VCaP (cell line): ENCODE measurements at regions not wholly inside any gene's neighbourhood (a gene's known extent, or its start where the extent isn't known, plus 50 kb on each side); places are given as distances from the start of the nearest gene placed in this dataset.

Experiments
- H3K27ac ChIP-seq: fragments of 450-650 bp; 2 replicates; pipeline ENCODE4 v1.5.1; 2017
- TF ChIP-seq, protein P1 (sequence below): fragments of 450-650 bp; conservative IDR thresholded peaks from 2 replicates; pipeline ENCODE4 v1.5.1; 2017; ENCODE audit warnings: mild to moderate bottlenecking, moderate library complexity

DNA sequence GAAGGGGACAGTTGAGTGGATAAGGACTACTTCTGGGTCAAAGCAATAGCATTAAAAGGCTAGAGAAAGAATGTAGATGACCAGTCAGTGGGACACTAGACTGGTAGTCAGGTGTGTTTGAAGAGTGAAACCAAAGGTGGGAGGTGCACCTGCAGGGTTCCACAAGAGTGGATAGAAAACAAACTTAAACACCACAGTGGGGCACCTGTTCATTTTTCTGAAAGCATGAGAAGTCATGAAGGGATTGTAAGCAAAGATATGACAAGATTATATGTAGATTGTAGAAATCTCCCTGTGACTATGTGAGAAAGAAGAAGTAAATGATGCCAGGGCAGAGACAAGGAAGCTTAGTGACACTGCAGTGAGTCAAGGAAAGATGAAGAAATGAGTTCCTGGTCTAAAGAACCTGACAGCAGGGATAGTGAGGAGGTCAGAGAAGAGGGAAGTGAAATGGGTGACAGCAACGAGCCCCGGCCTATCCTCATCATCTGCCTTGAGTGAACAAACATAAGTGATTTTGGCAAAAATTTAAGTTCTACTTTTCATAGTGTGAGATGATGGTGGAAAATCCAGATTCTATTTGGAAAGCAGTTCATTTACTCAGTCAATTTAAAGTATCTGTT, 296.9 kb downstream of the TLE4 start:
- TF ChIP-seq, protein P1, sequence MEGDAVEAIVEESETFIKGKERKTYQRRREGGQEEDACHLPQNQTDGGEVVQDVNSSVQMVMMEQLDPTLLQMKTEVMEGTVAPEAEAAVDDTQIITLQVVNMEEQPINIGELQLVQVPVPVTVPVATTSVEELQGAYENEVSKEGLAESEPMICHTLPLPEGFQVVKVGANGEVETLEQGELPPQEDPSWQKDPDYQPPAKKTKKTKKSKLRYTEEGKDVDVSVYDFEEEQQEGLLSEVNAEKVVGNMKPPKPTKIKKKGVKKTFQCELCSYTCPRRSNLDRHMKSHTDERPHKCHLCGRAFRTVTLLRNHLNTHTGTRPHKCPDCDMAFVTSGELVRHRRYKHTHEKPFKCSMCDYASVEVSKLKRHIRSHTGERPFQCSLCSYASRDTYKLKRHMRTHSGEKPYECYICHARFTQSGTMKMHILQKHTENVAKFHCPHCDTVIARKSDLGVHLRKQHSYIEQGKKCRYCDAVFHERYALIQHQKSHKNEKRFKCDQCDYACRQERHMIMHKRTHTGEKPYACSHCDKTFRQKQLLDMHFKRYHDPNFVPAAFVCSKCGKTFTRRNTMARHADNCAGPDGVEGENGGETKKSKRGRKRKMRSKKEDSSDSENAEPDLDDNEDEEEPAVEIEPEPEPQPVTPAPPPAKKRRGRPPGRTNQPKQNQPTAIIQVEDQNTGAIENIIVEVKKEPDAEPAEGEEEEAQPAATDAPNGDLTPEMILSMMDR = no peak
- H3K27ac ChIP-seq = no peak overlapping the region

DNA sequence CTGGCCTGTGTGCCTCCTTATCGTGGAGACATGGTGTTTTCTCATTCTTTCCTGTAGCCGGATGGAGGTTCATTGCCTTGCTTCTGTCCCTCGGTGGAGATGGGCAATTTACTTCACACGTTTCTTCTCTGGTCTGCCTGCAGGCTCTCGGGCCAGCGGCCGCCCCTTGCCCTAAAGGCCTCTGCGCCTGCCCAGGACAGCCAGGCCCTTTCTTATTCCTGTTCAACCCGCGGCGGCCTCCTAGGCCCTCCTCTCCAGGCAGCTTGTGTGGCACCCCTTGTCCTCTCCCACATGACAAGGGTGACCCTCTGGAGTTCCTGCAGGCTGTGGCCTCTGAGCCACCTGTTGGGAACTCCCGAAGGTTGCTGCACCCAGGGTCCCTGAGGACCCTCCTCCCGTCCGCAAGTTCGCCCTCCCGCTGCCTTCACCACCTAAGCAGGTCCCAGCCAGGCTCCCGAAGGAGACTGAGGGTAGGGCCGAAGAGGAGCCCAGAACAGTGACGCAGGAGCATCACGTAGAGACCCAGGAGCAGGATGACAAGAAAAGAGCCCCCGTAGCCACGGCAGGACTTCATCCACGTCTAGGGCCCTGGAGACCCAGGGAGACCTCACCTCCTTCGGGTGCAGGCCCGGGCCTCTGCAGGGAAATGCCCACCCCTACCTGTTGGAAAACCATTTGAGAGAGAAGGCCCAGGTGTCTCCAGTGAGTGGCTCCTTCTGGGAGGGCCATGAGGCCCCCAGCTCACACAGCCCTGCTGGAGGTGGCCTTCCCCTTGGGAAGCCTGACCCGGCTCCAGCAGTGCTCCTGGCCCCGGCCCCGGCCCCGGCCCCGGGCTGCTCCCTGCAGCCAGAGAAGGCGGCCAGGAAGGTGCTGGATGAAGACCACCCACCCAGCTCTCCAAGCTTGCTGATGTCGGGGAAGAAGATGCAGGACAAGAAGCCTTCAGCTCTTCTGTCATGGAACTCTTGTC, 291.4 kb downstream of the TLE4 start:
- TF ChIP-seq, protein P1 = no peak
- no peak overlapping the region for H3K27ac ChIP-seq

DNA sequence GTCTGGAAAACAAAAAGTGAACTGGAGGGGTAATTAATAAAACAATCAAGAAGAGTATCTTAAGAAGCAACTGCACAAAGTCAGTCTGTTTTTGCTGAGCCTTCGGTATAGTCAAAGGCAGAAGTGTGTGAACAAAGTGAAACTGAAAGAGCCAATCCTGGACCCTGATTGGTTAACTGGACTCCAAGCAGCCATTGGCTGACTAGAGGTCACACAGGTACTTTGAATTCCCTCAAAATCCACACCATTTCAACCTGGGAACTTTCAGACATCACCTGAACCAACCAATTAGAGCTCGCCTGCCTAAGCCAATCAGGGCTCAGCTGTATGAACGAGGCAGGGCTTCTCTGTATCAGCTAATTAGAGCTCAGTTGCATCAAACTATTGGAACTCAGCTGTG, 286.7 kb downstream of the TLE4 start:
- TF ChIP-seq, protein P1 = no peak
- no peak overlapping the region for H3K27ac ChIP-seq

DNA sequence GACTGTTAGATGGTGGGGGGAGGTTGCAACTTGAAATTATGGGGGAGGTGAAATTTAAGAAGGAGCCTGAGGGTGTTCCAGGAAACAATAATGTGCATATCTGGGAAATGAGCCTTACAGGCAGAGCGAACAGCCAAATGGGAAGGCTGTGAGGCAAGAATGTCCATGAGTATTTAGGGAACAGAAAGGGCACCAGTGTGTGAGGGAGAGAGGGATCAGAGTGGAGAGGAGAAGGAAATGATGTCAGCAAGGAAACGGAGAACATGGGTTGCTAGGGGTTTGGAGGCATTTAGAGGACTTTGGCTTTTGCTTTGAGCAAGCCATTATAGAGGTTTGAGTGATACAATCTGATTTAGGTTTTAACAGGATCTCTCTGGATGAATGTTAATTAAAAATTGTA, 285.4 kb downstream of the TLE4 start:
- TF ChIP-seq, protein P1 = no peak
- no peak overlapping the region for H3K27ac ChIP-seq

DNA sequence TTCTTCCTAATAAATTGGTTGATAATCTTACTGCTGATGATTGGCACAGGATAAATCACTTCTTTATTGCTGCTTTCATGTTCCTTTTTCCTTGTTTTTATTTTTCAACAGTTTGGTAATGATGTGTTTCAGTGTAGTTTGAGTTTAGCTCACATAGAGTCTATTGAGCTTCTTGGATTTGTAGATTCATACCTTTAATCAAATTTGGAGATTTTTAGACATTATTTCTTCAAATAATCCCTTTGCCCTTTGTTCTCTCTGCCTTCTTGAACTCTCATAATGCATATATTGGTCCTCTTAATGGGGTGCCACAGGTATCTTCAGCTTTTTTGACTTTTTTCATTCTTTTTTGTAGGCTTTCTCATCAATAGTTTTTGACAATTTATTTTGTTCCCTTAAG, 275.3 kb downstream of the TLE4 start:
- H3K27ac ChIP-seq = no peak overlapping the region
- TF ChIP-seq, protein P1 = no peak

DNA sequence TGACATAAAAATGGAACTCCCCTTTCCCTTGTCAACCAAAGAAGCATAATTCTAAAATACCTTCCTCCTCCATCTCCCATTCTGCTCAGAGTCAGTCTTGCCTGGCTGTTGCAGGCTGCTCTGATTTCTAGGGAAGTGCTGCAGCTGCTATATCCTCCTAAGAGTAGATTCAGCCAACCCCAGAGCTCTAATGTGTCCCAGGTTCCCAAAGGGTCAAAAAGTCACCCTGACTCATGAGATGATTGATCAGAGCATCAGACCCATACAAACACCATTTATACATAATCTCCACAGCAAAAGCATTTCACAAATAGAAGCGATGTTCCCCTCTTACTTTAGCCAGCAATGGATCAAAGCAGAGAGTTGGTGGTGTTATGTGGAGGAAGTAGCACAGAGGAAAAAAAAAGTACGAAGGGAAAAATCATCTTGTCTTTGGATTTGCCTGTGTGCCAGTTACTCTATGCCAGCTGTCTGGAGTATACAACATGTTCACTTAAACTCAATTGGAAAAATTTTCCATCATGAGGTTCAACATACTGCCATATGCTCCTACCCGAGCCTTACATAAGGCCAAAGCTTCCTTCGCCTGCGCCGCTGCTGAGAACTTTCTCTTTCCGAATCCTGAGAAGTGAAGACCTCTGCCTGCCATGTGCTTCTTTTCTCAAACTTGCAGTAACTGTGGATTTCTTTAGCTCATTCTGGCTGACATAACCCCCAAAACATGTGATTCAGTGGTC, 258.0 kb downstream of the TLE4 start:
- no peak overlapping the region for H3K27ac ChIP-seq
- TF ChIP-seq, protein P1 = no peak

DNA sequence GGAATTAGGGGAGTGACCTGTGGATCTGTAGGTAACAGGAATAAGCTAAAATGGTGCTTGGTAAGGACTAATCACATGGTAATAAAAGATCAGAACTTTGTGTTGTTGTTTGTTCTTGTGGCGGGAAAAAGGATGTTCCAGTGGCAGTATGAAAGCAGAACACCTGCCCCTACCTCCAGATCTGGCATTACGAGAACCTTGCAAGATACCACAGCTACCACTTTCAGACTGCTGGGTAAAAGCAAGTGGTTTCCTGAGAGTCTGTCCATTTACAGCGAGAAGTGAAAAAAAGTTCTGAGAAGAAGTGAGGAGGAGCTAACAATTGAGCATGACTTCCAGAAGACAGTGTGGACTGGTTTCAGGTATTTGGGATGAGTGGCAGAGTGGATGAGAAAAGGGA, 252.5 kb downstream of the TLE4 start:
- no peak overlapping the region for H3K27ac ChIP-seq
- TF ChIP-seq, protein P1 = no peak
